ENCODE measurements at regions not wholly inside any gene's neighbourhood (a gene's known extent, or its start where the extent isn't known, plus 50 kb on each side); places are given as distances from the start of the nearest gene placed in this dataset.

GRCh38 chr16:8519179-8519578, 71.1 kb downstream of the TMEM114 start:
- Histone ChIP-seq H3K27ac (no peak overlapping the region), H3K36me3 (no peaks in the 10 kb centered on the region), H3K4me1 (replicated peaks) (no peaks in the 10 kb centered on the region), H3K4me3 (no peak overlapping the region), H3K27me3 (replicated peaks; ENCODE audit: insufficient read depth) (no peaks in the 10 kb centered on the region), H3K9me3 (no peaks in the 10 kb centered on the region)
- intact Hi-C loops (cut with DNase I) = no loop called here
- TF ChIP-seq CTCF (IDR thresholded peaks at IDR 0.05) = no peak
- no peak for TF ChIP-seq POLR2A (IDR thresholded peaks at IDR 0.05)
- no peak for TF ChIP-seq POLR2AphosphoS5 (IDR thresholded peaks at IDR 0.05)
- DNase-seq (ENCODE audit: low spot score) = no peak
- WGBS = 58% methylated on average over 4 of the region's 4 CpGs

- no peak for TF ChIP-seq POLR2A (IDR thresholded peaks at IDR 0.05)
- no peak for TF ChIP-seq POLR2AphosphoS5 (IDR thresholded peaks at IDR 0.05)
- no peak for TF ChIP-seq CTCF (IDR thresholded peaks at IDR 0.05)
- H3K9me3 ChIP-seq = no peaks in the 10 kb centered on the region
- H3K4me1 ChIP-seq (replicated peaks) = no peaks in the 10 kb centered on the region
- intact Hi-C loops (cut with DNase I) = no loop called here
- no peak for DNase-seq (ENCODE audit: low spot score)
- no peaks in the 10 kb centered on the region for H3K27me3 ChIP-seq (replicated peaks; ENCODE audit: insufficient read depth)
- no peak overlapping the region for H3K27ac ChIP-seq
- 73% methylated on average over 4 of the region's 4 CpGs for WGBS
- no peak overlapping the region for H3K4me3 ChIP-seq
- no peaks in the 10 kb centered on the region for H3K36me3 ChIP-seq
Observed at GRCh38 chr16:8517280-8517679, 73.0 kb downstream of the TMEM114 start.

GRCh38 chr16:8516471-8516870, 73.8 kb downstream of the TMEM114 start:
- Histone ChIP-seq H3K9me3 (no peaks in the 10 kb centered on the region), H3K27ac (no peak overlapping the region), H3K27me3 (replicated peaks; ENCODE audit: insufficient read depth) (no peaks in the 10 kb centered on the region), H3K36me3 (no peaks in the 10 kb centered on the region), H3K4me3 (no peak overlapping the region), H3K4me1 (replicated peaks) (no peaks in the 10 kb centered on the region)
- TF ChIP-seq POLR2AphosphoS5 (IDR thresholded peaks at IDR 0.05) (no peak), POLR2A (IDR thresholded peaks at IDR 0.05) (no peak), CTCF (IDR thresholded peaks at IDR 0.05) (no peak)
- 87% methylated on average over 3 of the region's 3 CpGs for WGBS
- DNase-seq (ENCODE audit: low spot score) = no peak
- intact Hi-C loops (cut with DNase I) = no loop called here

GRCh38 chr16:8512941-8513624, 77.2 kb downstream of the TMEM114 start:
- Histone ChIP-seq H3K36me3 (no peaks in the 10 kb centered on the region), H3K4me1 (replicated peaks) (no peaks in the 10 kb centered on the region), H3K9me3 (no peaks in the 10 kb centered on the region), H3K4me3 (no peak overlapping the region), H3K27ac (no peak overlapping the region), H3K27me3 (replicated peaks; ENCODE audit: insufficient read depth) (no peaks in the 10 kb centered on the region)
- intact Hi-C loops (cut with DNase I) = no loop called here
- no peak for DNase-seq (ENCODE audit: low spot score)
- 56% methylated on average over 8 of the region's 8 CpGs for WGBS
- TF ChIP-seq CTCF (IDR thresholded peaks at IDR 0.05) (no peak), POLR2A (IDR thresholded peaks at IDR 0.05) (no peak), POLR2AphosphoS5 (IDR thresholded peaks at IDR 0.05) (no peak)

- Histone ChIP-seq H3K4me3 (no peak overlapping the region), H3K36me3 (no peaks in the 10 kb centered on the region), H3K4me1 (replicated peaks) (no peaks in the 10 kb centered on the region), H3K27me3 (replicated peaks; ENCODE audit: insufficient read depth) (no peaks in the 10 kb centered on the region), H3K27ac (no peak overlapping the region), H3K9me3 (no peaks in the 10 kb centered on the region)
- WGBS = 96% methylated on average over 4 of the region's 4 CpGs
- intact Hi-C loops (cut with DNase I) = no loop called here
- TF ChIP-seq CTCF (IDR thresholded peaks at IDR 0.05) = no peak
- TF ChIP-seq POLR2AphosphoS5 (IDR thresholded peaks at IDR 0.05) = no peak
- TF ChIP-seq POLR2A (IDR thresholded peaks at IDR 0.05) = no peak
- no peak for DNase-seq (ENCODE audit: low spot score)
Observed at GRCh38 chr16:8511464-8511863, 78.8 kb downstream of the TMEM114 start.
